ENCODE measurements at regions not wholly inside any gene's neighbourhood (a gene's known extent, or its start where the extent isn't known, plus 50 kb on each side); places are given as distances from the start of the nearest gene placed in this dataset.

DNA sequence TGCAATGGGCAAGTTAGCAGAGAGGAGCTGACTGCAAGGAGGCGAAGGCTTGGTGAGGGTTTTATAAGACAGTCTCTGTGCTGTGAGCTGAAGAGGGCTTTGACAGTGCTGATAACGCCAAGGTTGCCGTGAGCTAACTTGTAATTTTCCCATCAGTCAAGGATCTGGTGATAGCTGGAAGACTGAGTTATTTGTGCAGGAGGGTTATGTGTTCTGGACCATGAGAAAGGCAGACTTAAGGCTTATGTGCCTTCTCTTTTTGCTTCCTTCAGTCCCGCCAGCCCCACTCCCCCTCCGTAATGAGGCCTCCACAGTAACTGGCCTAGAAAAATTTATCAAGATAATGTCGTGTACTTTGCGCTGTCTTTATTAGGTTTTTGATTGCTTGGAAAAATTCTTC lies 94.6 kb downstream of the RTP5 start:
- no peak for TF ChIP-seq GABPA (IDR thresholded peaks at IDR 0.05; ENCODE audit: low read depth)
- no peak for TF ChIP-seq SPI1 (IDR thresholded peaks at IDR 0.05; ENCODE audit: borderline replicate concordance, low read depth)

DNA sequence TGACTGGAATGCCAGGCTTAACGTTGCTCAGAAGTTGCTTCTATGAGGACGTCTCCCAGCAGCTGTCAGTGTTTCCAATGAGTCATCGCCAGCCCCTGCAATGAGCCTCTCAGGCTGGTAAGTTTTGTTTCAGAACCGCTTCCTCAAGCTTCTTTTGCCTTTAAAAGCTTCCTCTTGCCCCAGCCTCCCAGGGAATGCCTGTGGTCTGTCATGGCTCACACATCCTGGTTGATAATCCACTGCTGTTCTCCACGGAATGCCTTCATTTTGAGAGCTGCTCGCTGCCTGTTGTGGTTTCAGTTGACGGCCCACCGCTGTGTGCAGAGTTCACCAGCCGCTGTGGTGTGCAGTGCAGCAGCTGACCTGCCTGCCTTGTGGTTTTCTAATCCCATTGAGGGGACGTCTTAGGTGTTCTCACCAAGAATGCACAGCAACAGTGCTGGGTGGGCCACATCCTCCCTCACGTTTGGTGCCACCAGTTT lies 96.4 kb downstream of the RTP5 start:
- no peaks in the 10 kb centered on the region for H3K27me3 ChIP-seq (ENCODE audit: insufficient read depth, poor library complexity, severe bottlenecking)
- DNase-seq (ENCODE audit: low read depth in 1 of 2, low spot score in 1 of 2) = peak; percentile 78 to 80
- no peak overlapping the region for H3K4me3 ChIP-seq (replicated peaks; ENCODE audit: insufficient read depth, low read length)
- no peak overlapping the region for H3K27ac ChIP-seq (replicated peaks)
- TF ChIP-seq SPI1 (IDR thresholded peaks at IDR 0.05; ENCODE audit: borderline replicate concordance, low read depth) (peak; percentile 3; the same call in 1 of the 2 replicates), GABPA (IDR thresholded peaks at IDR 0.05; ENCODE audit: low read depth) (no peak), POLR2AphosphoS5 (IDR thresholded peaks at IDR 0.05; ENCODE audit: low read depth) (no peak)
- TF ChIP-seq, protein P1, sequence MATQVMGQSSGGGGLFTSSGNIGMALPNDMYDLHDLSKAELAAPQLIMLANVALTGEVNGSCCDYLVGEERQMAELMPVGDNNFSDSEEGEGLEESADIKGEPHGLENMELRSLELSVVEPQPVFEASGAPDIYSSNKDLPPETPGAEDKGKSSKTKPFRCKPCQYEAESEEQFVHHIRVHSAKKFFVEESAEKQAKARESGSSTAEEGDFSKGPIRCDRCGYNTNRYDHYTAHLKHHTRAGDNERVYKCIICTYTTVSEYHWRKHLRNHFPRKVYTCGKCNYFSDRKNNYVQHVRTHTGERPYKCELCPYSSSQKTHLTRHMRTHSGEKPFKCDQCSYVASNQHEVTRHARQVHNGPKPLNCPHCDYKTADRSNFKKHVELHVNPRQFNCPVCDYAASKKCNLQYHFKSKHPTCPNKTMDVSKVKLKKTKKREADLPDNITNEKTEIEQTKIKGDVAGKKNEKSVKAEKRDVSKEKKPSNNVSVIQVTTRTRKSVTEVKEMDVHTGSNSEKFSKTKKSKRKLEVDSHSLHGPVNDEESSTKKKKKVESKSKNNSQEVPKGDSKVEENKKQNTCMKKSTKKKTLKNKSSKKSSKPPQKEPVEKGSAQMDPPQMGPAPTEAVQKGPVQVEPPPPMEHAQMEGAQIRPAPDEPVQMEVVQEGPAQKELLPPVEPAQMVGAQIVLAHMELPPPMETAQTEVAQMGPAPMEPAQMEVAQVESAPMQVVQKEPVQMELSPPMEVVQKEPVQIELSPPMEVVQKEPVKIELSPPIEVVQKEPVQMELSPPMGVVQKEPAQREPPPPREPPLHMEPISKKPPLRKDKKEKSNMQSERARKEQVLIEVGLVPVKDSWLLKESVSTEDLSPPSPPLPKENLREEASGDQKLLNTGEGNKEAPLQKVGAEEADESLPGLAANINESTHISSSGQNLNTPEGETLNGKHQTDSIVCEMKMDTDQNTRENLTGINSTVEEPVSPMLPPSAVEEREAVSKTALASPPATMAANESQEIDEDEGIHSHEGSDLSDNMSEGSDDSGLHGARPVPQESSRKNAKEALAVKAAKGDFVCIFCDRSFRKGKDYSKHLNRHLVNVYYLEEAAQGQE (IDR thresholded peaks at IDR 0.05; ENCODE audit: insufficient replicate concordance, low read depth) = no peak

More for the DNA sequence above, 94.6 kb downstream of the RTP5 start:
- Histone ChIP-seq H3K27me3 (ENCODE audit: insufficient read depth, poor library complexity, severe bottlenecking) (no peaks in the 10 kb centered on the region), H3K4me3 (replicated peaks; ENCODE audit: insufficient read depth, low read length) (no peak overlapping the region), H3K27ac (replicated peaks) (no peak overlapping the region)
- no peak for DNase-seq (ENCODE audit: low read depth in 1 of 2, low spot score in 1 of 2)

DNA sequence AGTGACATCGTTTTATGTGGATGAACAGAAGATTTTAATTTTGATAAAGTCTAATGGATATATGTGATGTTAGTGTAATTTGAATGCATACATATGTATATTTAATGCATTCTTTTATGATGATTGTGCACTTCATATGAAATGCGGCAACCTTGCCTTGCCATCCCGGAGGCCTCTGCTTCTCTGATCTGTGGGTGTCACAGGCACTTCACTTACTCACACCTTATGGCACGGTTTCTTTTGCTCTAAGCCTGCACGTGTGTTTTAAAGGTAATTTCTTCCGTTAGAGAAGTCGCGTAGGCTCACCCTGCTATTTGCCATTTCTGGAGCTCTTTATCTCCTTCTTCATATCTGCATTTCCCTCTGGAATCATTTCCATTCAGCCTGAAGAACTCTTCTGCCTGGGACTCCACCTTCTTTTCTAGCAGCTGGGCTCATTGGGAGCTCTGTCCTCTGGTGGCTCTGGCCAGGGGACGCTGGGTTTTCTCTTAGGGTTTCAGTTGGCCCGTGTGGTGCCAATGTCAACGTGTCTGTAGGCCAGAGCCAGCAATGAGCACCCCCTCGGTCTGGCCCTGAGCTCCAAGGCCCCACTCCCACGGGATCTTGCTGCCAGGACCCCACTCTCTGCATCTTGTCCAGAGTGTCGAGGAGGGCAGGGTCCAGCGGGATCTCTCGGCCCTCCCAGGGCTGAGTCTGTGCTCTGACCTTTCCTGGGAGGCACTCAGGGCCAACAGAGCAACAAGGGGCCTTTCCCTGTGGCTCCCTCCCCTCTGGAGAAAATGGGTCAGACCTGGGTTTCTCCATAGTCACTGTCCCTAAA lies 97.3 kb downstream of the RTP5 start:
- no peak for DNase-seq (ENCODE audit: low read depth in 1 of 2, low spot score in 1 of 2)
- H3K27ac ChIP-seq (replicated peaks) = no peak overlapping the region
- no peaks in the 10 kb centered on the region for H3K27me3 ChIP-seq (ENCODE audit: insufficient read depth, poor library complexity, severe bottlenecking)
- TF ChIP-seq SPI1 (IDR thresholded peaks at IDR 0.05; ENCODE audit: borderline replicate concordance, low read depth) (no peak), POLR2AphosphoS5 (IDR thresholded peaks at IDR 0.05; ENCODE audit: low read depth) (no peak), GABPA (IDR thresholded peaks at IDR 0.05; ENCODE audit: low read depth) (no peak)
- TF ChIP-seq, protein P1 (IDR thresholded peaks at IDR 0.05; ENCODE audit: insufficient replicate concordance, low read depth) = no peak
- no peak overlapping the region for H3K4me3 ChIP-seq (replicated peaks; ENCODE audit: insufficient read depth, low read length)

DNA sequence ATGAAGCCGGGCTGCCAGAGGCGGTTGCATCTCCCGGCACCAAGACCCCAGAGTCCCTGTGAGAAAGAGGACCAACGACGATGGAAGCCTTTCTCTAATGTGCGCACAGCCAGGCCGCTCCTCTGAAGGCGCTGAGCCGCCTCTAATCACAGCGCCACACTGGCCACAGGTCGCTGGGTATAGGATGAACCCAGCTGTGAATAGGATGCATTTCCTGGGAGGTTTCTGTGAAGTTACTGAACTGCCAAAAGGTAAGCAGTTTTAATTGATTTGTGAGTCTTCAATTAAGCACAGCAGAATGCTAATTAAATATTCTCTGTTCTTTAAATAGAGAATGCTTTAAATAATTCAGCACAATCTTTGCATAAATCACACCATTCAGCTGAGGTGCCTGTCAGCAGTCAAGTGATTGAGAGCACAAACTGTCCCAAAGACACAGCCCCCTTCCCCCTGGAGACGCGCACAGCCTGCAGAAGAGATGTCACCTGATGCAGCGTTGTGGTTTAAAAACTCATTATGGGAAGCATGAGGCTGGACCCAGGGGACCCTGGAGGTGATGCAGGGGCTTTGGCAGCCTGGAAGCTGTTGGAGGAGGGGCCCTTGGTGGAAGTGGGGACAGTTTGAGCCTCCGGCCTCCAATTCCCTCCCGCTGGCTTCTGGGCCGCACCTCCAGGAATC lies 98.1 kb downstream of the RTP5 start:
- Histone ChIP-seq H3K27ac (replicated peaks) (no peak overlapping the region), H3K27me3 (ENCODE audit: insufficient read depth, poor library complexity, severe bottlenecking) (no peaks in the 10 kb centered on the region), H3K4me3 (replicated peaks; ENCODE audit: insufficient read depth, low read length) (no peak overlapping the region)
- DNase-seq (ENCODE audit: low read depth in 1 of 2, low spot score in 1 of 2) = no peak
- TF ChIP-seq, protein P1 (IDR thresholded peaks at IDR 0.05; ENCODE audit: insufficient replicate concordance, low read depth) = no peak
- TF ChIP-seq, protein P2, sequence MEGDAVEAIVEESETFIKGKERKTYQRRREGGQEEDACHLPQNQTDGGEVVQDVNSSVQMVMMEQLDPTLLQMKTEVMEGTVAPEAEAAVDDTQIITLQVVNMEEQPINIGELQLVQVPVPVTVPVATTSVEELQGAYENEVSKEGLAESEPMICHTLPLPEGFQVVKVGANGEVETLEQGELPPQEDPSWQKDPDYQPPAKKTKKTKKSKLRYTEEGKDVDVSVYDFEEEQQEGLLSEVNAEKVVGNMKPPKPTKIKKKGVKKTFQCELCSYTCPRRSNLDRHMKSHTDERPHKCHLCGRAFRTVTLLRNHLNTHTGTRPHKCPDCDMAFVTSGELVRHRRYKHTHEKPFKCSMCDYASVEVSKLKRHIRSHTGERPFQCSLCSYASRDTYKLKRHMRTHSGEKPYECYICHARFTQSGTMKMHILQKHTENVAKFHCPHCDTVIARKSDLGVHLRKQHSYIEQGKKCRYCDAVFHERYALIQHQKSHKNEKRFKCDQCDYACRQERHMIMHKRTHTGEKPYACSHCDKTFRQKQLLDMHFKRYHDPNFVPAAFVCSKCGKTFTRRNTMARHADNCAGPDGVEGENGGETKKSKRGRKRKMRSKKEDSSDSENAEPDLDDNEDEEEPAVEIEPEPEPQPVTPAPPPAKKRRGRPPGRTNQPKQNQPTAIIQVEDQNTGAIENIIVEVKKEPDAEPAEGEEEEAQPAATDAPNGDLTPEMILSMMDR (IDR thresholded peaks at IDR 0.05; ENCODE audit: insufficient read depth, low read length) = no peak
- TF ChIP-seq POLR2AphosphoS5 (IDR thresholded peaks at IDR 0.05; ENCODE audit: low read depth) = no peak
- TF ChIP-seq GABPA (IDR thresholded peaks at IDR 0.05; ENCODE audit: low read depth) = no peak
- no peak for TF ChIP-seq SPI1 (IDR thresholded peaks at IDR 0.05; ENCODE audit: borderline replicate concordance, low read depth)
